ENCODE measurements at regions not wholly inside any gene's neighbourhood (a gene's known extent, or its start where the extent isn't known, plus 50 kb on each side); places are given as distances from the start of the nearest gene placed in this dataset.

DNA sequence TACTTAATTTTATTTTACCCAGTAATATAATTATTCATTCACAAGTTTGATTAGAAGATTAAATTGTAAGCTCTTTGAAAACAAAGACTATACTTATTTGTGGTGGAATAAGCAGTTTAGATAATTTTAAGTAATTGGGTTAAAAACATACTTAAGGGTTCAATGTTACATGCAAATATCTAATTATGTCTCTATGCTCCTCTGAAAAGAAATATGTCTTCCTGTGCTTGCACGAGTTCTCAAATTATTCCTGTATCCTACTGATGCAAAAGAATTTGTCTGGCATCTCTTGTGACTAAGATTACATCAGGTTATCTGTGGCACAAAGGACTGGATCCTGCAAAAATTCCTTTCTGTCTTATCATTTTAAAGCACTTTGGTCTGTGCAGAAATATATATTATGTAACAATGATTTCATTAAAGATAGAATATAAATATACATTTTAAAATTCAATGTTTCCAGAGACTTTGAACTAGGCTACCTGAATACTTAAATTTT is 416.7 kb downstream of the COL11A1 start:
- in situ Hi-C loops (cut with MboI) (no loop called here), intact Hi-C loops (cut with micrococcal nuclease; ENCODE audit: unreplicated experiment) (no loop called here)
- Histone ChIP-seq H3K36me3 (ENCODE audit: control insufficient read depth in 2 of 2, insufficient read depth in 2 of 2, low read length in 1 of 2) (no peaks in the 10 kb centered on the region), H3K4me2 (ENCODE audit: control insufficient read depth, insufficient read depth) (no peak overlapping the region), H3K9me3 (replicated peaks; ENCODE audit: control insufficient read depth, insufficient read depth, low read length) (no peaks in the 10 kb centered on the region), H3K27ac (ENCODE audit: control insufficient read depth, insufficient read depth) (no peak overlapping the region), H4K20me1 (ENCODE audit: control insufficient read depth, insufficient read depth) (no peaks in the 10 kb centered on the region), H3K9ac (ENCODE audit: control insufficient read depth, insufficient read depth, low read length) (no peak overlapping the region), H3K4me3 (no peak overlapping the region), H3K27me3 (replicated peaks in 1 of 2; ENCODE audit: control insufficient read depth in 2 of 2, insufficient read depth in 2 of 2, low read length in 1 of 2) (no peaks in the 10 kb centered on the region), H3K79me2 (ENCODE audit: control insufficient read depth, insufficient read depth, low read length) (no peaks in the 10 kb centered on the region), H3K4me1 (ENCODE audit: control insufficient read depth, insufficient read depth, low read length) (no peaks in the 10 kb centered on the region), H2AFZ (ENCODE audit: control insufficient read depth, low read depth, low read length) (no peak overlapping the region)
- RAD21 ChIA-PET (ENCODE audit: unreplicated experiment), result no interaction called here
- ATAC-seq (no peak), DNase-seq (ENCODE audit: low read depth, low spot score) (no peak), FAIRE-seq (no peak)
- CTCF ChIA-PET, result no interaction called here
- BruUV-seq (replicated peaks), result no TSS peak
- TF ChIP-seq, protein P1, sequence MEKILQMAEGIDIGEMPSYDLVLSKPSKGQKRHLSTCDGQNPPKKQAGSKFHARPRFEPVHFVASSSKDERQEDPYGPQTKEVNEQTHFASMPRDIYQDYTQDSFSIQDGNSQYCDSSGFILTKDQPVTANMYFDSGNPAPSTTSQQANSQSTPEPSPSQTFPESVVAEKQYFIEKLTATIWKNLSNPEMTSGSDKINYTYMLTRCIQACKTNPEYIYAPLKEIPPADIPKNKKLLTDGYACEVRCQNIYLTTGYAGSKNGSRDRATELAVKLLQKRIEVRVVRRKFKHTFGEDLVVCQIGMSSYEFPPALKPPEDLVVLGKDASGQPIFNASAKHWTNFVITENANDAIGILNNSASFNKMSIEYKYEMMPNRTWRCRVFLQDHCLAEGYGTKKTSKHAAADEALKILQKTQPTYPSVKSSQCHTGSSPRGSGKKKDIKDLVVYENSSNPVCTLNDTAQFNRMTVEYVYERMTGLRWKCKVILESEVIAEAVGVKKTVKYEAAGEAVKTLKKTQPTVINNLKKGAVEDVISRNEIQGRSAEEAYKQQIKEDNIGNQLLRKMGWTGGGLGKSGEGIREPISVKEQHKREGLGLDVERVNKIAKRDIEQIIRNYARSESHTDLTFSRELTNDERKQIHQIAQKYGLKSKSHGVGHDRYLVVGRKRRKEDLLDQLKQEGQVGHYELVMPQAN (conservative IDR thresholded peaks at IDR 0.05), result no peak
- TF ChIP-seq RUNX3 (IDR thresholded peaks at IDR 0.05; ENCODE audit: low read length) (no peak), TAF1 (IDR thresholded peaks at IDR 0.05; ENCODE audit: borderline replicate concordance, low read depth, low read length) (no peak), POU2F2 (IDR thresholded peaks at IDR 0.05; ENCODE audit: borderline replicate concordance, low read depth, low read length) (no peak)
- WGBS (ENCODE audit: insufficient coverage, insufficient replicate concordance, low lambda C conversion rate, missing lambda C conversion rate), result 0% methylated on average over 1 of the region's 1 CpG
- SMC1A ChIA-PET (ENCODE audit: uncharacterized antibody, unreplicated experiment), result no interaction called here
- POLR2A ChIA-PET, result no interaction called here

DNA sequence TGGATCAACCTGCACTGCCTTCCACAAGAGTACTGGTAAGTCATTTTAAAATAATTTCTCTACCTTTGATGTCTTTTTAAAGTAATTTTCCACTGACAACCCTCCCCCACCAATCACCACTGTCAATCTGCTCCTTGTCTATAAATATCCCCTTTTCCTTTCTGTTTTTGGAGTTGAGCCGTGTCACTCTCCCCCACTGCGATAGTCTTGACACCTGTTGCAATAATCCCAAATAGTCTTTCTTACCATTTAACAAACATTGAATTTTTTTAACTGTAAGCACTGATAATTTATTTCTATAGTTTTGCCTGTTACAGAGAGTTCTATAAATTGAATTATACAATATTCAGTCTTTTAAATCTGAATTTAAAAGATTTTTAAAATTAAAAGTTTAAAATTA is 420.9 kb downstream of the COL11A1 start:
- in situ Hi-C loops (cut with MboI), result no loop called here
- Histone ChIP-seq H3K4me3 (no peak overlapping the region), H3K79me2 (ENCODE audit: control insufficient read depth, insufficient read depth, low read length) (no peaks in the 10 kb centered on the region), H3K9me3 (replicated peaks; ENCODE audit: control insufficient read depth, insufficient read depth, low read length) (no peaks in the 10 kb centered on the region), H3K9ac (ENCODE audit: control insufficient read depth, insufficient read depth, low read length) (no peak overlapping the region), H3K4me1 (ENCODE audit: control insufficient read depth, insufficient read depth, low read length) (no peaks in the 10 kb centered on the region), H2AFZ (ENCODE audit: control insufficient read depth, low read depth, low read length) (no peak overlapping the region), H3K36me3 (ENCODE audit: control insufficient read depth in 2 of 2, insufficient read depth in 2 of 2, low read length in 1 of 2) (no peaks in the 10 kb centered on the region), H3K27me3 (replicated peaks in 1 of 2; ENCODE audit: control insufficient read depth in 2 of 2, insufficient read depth in 2 of 2, low read length in 1 of 2) (no peaks in the 10 kb centered on the region), H4K20me1 (ENCODE audit: control insufficient read depth, insufficient read depth) (no peaks in the 10 kb centered on the region), H3K4me2 (ENCODE audit: control insufficient read depth, insufficient read depth) (no peak overlapping the region), H3K27ac (ENCODE audit: control insufficient read depth, insufficient read depth) (no peak overlapping the region)
- DNase-seq (ENCODE audit: low read depth, low spot score), result no peak
- ChIA-PET POLR2A (no interaction called here), CTCF (no interaction called here), RAD21 (ENCODE audit: unreplicated experiment) (no interaction called here), SMC1A (ENCODE audit: uncharacterized antibody, unreplicated experiment) (no interaction called here)
- FAIRE-seq, result no peak
- intact Hi-C loops (cut with micrococcal nuclease; ENCODE audit: unreplicated experiment), result no loop called here
- 0% methylated on average over 2 of the region's 2 CpGs for WGBS (ENCODE audit: insufficient coverage, insufficient replicate concordance, low lambda C conversion rate, missing lambda C conversion rate)
- no TSS peak for BruUV-seq (replicated peaks)
- no peak for ATAC-seq
- no peak for TF ChIP-seq KLF5 (IDR thresholded peaks at IDR 0.05; ENCODE audit: partially characterized antibody)
- TF ChIP-seq RAD51 (IDR thresholded peaks at IDR 0.05), result no peak
- TF ChIP-seq FOS (IDR thresholded peaks at IDR 0.05; ENCODE audit: borderline replicate concordance, extremely low read depth, insufficient read length), result no peak
- TF ChIP-seq HDAC6 (IDR thresholded peaks at IDR 0.05; ENCODE audit: unreplicated experiment), result no peak
